NCI-H82 (cell line): ENCODE measurements at regions not wholly inside any gene's neighbourhood (a gene's known extent, or its start where the extent isn't known, plus 50 kb on each side); places are given as distances from the start of the nearest gene placed in this dataset.
A peak's percentile ranks its signal among the peaks of the same experiment; 100 is the strongest.
"Not testable (repeated sequence)": the region's sequence is repeated elsewhere in the genome, so short reads cannot be mapped to it uniquely, and the experiment has no call there.

ENCODE experiments used
- DNase-seq: peaks from one replicate; lab custom pipeline; 2025; lab: John Stamatoyannopoulos, UW

DNA sequence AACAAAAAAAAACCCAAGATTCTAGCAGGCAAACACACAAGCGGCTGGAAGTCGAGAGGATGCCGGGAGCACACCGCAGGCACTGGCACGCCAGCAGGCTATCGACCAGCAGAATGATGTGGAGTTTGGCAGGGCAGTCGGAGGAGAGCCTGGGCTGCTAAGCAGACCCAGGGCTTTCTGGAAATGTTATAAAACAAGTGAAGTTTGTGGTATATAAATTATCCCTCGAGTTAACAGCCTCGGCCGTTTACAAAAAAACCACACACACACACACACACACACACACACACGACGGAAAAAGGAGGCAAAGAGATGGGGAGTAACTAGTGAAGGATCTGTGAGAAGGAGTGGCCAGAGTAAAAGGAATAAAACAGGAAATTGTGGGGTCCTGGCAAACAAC lies 87.2 kb upstream of the IVNS1ABP start:
- DNase-seq, result no peak

DNA sequence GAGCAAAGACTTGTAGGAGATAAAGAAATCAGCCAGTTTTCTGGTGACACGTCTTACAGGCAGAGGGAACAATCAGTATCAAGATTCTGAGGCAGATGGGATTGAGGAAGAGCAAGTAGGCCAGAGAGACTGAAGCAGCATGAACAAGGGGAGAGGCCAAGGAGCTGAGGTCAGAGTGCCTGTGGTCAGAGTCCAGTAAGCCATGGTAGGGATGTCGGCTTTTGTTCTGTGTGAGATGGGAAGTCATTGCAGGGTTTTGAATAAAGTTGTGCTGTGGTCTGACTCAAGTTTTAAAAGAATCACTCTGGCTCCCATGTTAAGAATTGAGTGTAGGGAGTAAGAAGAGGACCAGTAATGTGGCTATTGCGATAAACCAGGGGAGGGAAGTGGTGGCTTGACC lies 85.9 kb upstream of the IVNS1ABP start:
- DNase-seq, result no peak

DNA sequence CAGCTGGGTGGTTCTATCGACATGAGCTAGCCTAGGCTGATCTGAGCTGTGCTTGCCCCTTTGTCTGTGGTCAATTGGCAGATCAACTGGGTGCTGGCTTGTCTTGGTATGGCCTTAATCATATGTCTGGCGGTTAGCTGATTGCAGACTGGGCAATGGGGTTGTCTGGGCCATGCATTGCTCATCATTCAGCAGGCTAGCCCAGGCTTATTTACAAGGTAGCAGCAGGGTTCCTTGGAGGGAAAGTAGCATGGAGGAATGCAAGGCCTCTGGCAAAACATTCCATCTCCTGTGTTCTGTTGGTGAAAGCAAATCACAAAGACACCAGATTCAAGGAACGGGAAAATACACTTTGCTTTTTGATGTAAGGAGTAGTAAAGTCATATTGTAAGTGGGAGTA lies 84.0 kb upstream of the IVNS1ABP start:
- no peak for DNase-seq

GRCh38 chr1:185400052-185400451 lies 83.0 kb upstream of the IVNS1ABP start:
- DNase-seq, result no peak

DNA sequence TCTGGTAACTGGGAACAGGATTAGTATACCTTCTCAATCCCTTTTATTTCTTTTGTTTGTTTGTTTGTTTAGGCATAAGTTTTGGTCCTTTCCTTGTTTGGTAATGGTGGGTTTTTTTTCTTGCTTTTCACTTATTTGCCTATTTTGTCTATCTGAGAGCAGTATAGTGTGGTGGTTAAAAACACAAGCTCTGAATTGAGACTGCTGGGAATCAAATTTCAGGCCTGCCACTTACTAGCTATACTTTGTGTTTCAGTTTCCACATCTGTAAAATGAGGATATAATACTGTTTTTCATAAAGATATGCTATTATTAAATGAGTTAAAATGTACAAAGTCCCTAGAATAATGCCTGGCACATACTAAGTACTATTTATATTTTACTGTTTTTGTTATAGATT lies 81.6 kb upstream of the IVNS1ABP start:
- no peak for DNase-seq

GRCh38 chr1:185398022-185398421 lies 81.0 kb upstream of the IVNS1ABP start:
- no peak for DNase-seq

GRCh38 chr1:185397183-185397582 lies 80.1 kb upstream of the IVNS1ABP start:
- DNase-seq, result no peak

DNA sequence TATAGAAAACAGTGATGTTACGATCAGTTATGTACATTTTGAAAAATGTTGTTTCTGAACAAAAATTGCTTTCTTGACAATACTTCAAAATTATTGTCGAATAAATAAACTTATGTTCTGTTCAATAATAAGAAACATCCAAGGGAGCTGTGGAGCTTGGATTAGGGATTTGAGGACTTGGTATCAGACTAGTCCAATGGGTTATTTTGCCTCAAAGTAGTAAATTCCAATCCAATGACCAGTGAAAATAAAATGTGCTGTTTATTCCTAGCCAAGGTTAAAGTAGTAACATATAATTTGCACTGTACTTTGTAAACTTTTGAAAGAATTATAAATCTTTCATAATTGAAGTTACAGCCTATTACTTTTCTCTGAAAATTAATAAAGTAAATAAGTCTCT lies 79.1 kb upstream of the IVNS1ABP start:
- DNase-seq, result no peak

DNA sequence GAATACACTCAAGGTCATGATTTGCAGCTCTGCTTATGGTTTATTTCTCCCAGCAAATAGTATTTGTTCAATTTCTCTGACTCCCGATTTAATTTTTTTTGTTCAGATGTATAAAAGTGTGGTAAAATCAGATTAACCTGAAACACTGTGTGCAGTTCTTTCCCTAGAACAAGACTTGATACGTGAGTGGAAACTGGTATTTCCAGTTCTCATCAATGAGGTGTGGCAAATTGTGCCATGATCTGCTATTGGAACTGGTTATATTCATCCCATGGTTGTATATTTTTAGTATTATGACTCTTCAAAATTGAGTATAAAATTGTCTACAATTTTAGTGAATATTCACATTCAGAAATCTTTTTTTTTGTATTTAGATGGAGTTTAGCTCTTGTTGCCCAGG lies 76.8 kb upstream of the IVNS1ABP start:
- DNase-seq, result no peak

GRCh38 chr1:185393205-185393604 lies 76.2 kb upstream of the IVNS1ABP start:
- no peak for DNase-seq

- DNase-seq, result no peak
These were observed 71.8 kb upstream of the IVNS1ABP start for GRCh38 chr1:185388815-185389214.

GRCh38 chr1:185388346-185388745 lies 71.3 kb upstream of the IVNS1ABP start:
- no peak for DNase-seq

DNA sequence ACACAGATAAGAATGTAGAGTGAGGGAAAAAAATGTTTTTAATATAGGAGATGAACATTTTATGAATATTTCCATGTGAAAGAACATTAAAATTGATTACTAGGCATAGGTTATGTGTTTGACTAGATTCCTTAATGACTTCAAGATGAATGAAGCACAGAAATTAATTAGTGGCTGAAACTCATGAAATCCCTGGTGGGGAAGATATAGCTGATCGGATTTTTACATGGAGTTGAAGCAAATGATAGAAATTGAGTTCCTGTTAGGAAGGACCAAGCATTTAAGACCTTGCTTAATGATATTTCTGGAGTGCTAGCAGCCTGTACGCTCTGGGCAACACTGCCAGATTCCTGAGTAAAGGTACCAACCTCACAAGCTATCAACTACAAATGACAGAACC lies 68.9 kb upstream of the IVNS1ABP start:
- DNase-seq, result no peak

DNA sequence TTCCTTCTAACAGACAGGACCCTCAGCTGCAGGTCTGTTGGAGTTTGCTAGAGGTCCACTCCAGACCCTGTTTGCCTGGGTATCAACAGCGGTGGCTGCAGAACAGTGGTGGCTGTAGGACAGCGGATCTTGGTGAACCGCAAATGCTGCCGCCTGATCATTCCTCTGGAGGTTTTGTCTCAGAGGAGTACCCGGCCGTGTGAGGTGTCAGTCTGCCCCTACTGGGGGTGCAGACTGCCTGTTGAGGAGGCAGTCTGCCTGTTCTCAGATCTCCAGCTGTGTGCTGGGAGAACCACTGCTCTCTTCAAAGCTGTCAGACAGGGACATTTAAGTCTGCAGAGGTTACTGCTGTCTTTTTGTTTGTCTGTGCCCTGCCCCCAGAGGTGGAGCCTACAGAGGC lies 66.8 kb upstream of the IVNS1ABP start:
- not testable (repeated sequence) for DNase-seq

DNA sequence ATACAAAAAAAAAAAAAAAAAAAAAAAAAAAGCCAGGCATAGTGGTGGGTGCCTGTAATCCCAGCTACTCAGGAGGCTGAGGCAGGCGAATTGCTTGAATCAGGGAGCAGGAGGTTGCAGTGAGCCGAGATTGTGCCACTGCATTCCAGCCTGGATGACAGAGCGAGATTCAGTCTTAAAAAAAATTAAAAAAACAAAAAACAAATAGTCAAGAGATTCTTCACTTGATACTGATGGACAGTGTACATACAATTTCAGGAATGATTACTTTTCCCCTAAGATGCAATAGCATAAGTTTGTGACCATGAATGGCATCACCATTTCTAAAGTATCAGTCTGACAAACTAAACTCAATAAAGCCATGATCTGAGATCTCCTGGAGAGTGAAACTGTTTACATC lies 60.8 kb upstream of the IVNS1ABP start:
- no peak for DNase-seq

GRCh38 chr1:185376840-185377635 lies 60.0 kb upstream of the IVNS1ABP start:
- peak; percentile 6 for DNase-seq

DNA sequence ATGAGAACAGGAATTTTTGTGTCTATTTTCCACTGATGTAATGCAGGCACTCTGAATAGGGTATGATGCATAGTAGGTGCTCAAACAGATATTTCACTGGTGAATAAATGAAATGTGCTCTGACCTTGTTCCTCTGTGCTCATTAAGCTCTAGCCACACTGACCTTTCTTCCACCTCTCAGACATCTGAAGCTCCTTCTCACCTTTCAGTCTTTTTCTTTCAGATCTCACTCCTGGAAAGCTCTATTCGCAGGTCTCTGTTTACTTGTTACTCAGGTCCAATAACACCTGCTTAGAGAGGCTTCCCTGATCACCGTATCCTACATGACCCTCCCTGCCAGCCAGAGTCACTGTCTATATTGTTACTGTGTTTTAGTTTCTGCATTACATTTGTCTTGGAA lies 59.2 kb upstream of the IVNS1ABP start:
- DNase-seq, result no peak

GRCh38 chr1:185375583-185375982 lies 58.5 kb upstream of the IVNS1ABP start:
- DNase-seq, result no peak

DNA sequence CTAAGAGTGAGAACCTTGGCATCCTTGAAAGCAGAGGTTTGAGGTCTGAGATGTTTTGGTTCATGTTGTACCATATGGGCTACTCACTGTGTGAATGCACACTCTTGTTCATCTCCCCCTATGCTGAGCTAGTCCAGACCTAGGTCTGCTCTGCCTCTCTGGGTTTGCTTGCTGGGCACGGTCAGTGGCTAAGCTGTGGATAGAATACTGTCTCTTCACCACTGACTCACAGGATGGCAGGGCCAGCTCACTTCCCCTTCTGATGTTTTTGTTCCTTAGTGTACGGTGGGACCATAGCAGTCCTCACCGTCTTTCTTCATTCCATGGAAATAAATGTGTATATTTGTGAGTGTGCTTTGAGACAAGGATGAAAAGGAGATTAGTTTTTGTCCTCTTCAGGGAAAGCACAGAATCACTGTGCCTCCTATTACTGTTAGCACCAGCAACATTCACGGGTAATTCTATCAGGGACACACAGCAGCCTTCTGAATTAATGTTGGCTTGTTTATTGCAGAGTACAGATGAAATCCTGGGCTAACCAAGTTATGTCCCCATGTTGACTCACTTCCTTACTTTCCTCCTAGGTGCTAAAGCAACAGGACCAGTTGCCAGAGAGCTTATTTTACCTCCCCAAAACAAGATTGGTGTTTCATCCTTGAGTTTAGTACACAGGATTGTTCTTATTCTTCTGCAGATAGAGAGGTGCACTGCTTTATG lies 56.9 kb upstream of the IVNS1ABP start:
- DNase-seq, result no peak

DNA sequence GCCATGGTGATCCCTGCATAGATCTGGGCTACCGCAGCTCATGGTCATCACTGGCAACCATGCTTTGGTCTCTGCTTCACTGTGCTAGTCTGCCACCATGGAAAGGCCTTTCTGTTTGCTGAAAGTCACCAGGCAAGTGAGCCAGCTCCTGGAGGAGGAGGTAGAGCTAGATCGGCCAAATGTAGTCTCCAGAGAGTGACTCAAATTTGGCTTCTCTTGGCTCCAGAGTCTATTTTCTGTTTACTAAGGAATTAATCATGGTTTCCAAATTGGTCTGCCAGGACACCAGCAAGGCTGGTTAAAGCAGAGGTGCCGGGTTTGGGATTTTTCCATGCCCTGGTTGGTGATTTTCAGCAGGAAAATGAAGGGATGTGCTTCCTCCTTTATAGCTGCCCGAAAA lies 52.7 kb upstream of the IVNS1ABP start:
- no peak for DNase-seq

- DNase-seq, result no peak
These were observed 52.0 kb upstream of the IVNS1ABP start for GRCh38 chr1:185368913-185369491.

DNA sequence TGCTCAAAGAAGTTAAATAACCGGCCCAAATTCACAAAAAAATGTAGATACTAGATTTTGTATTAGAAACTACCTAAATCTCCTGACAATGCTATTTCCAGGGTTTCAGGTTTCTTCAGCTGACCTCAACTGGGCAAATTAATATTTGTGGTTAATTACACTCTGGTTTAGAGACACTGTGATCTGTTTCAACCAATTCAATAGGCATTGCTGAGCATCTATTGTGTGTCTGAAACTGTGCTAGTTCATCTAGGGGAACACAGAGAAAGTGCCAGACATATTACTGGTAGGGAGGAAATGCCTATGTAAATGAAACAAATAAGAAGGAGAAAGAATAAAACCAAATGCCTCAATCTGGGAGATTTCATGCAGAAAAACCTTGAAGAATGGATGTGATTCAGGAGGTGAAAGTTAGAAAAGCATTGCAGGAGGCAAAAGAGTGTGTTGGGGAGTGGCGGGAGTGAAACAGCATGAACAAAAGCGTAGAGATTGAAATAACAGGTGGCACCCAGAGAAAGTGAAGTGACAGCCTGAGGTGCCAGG lies 51.3 kb upstream of the IVNS1ABP start:
- DNase-seq, result no peak

- peak; percentile 33 for DNase-seq
These were observed 50.2 kb upstream of the IVNS1ABP start for GRCh38 chr1:185367218-185367617.
